ENCODE measurements at regions not wholly inside any gene's neighbourhood (a gene's known extent, or its start where the extent isn't known, plus 50 kb on each side); places are given as distances from the start of the nearest gene placed in this dataset.

- TF ChIP-seq CTCF (conservative IDR thresholded peaks at IDR 0.05) = no peak
- no peak overlapping the region for H3K27ac ChIP-seq
These were observed 492.5 kb downstream of the XPNPEP1 start for GRCh38 chr10:109430799-109431198.

GRCh38 chr10:109430043-109430760 lies 493.1 kb downstream of the XPNPEP1 start:
- no peak overlapping the region for H3K27ac ChIP-seq

GRCh38 chr10:109428775-109429491 lies 494.4 kb downstream of the XPNPEP1 start:
- TF ChIP-seq CTCF (conservative IDR thresholded peaks at IDR 0.05) = no peak
- H3K27ac ChIP-seq = no peak overlapping the region

More at GRCh38 chr10:109430043-109430760, 493.1 kb downstream of the XPNPEP1 start:
- no peak for TF ChIP-seq CTCF (conservative IDR thresholded peaks at IDR 0.05)

GRCh38 chr10:109427411-109427810 lies 495.9 kb downstream of the XPNPEP1 start:
- peak; percentile 63 for TF ChIP-seq CTCF (conservative IDR thresholded peaks at IDR 0.05)
- H3K27ac ChIP-seq = no peak overlapping the region

GRCh38 chr10:109426987-109427386 lies 496.3 kb downstream of the XPNPEP1 start:
- no peak for TF ChIP-seq CTCF (conservative IDR thresholded peaks at IDR 0.05)
- H3K27ac ChIP-seq = no peak overlapping the region

GRCh38 chr10:109418795-109419194 lies 504.5 kb downstream of the XPNPEP1 start:
- TF ChIP-seq CTCF (conservative IDR thresholded peaks at IDR 0.05) = no peak
- H3K27ac ChIP-seq = no peak overlapping the region

- no peak overlapping the region for H3K27ac ChIP-seq
- no peak for TF ChIP-seq CTCF (conservative IDR thresholded peaks at IDR 0.05)
These were observed 505.5 kb downstream of the XPNPEP1 start for GRCh38 chr10:109417803-109418202.

Measured in VCaP (cell line).